SKM-1 (cell line): ENCODE measurements at regions not wholly inside any gene's neighbourhood (a gene's known extent, or its start where the extent isn't known, plus 50 kb on each side); places are given as distances from the start of the nearest gene placed in this dataset.

Experiments
- DNase-seq: peaks from one replicate; lab custom pipeline; 2025; ENCODE audit not compliant: unreplicated experiment; lab: John Stamatoyannopoulos, UW

- no peak for DNase-seq
These were observed 58.9 kb upstream of the GRAMD2B start for GRCh38 chr5:126364206-126364902.

- DNase-seq = no peak
These were observed 57.6 kb upstream of the GRAMD2B start for GRCh38 chr5:126365446-126366198.

GRCh38 chr5:126366199-126366560, 57.0 kb upstream of the GRAMD2B start:
- no peak for DNase-seq

DNA sequence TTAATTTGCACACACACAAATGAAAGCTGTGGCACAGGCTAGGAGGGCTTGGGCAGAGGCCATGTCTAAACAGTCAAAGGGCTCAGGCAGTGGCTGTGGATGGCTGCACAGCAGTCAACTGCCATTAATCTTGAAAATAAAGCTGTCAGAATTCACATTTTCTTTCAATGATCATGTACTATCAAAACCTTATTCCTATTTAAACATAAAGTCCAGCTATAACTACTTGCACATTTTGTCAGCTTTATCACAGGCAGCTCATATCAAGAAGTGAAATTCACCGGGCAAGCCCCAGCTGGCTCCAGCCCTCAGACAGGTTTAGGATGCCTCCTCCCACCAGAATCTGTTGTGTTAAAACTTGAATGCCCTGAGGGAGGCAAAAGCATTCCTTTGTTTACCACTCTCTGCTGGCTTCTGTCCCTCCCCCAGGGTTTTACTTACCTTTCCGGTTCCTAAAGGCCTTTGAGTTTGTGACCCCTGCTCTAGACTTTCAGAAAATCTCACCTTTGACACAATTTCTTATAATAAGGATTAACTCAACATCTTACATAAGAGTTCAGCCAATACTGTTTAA, 54.9 kb upstream of the GRAMD2B start:
- no peak for DNase-seq

GRCh38 chr5:126369083-126369482, 54.1 kb upstream of the GRAMD2B start:
- DNase-seq = no peak

DNA sequence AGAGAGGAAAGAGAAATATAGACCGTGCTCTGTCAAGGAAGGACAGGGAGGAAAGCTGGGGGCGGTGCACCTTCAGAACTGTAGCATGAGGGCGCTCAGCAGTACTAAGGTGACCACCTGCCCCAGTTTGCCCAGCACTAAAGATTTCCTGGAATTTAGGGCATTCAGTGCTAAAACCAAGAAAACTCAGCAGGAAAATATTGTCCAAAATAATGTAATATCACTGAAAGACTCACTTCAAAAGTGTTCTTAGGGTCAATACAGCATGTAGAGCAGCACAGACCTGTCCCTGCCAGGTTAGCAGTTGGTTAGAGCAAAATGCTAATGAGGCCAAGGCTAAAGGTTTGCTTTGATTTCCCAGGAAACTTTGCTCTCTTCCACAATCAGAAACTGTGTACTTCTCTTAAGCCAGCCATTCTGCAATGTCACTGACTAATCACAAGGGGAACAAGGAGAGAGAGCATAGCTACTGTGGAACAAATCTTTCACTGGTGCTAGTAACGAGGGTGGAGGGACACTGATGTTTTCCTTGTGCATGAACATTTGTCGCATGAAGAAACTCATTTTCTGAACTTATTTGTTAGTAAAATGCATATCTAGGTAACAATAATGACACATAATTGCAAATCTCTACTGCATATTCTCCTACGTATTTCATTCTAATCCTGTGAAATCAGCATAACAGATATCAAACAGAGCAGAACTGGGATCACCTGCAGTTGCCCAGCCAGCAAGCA, 53.0 kb upstream of the GRAMD2B start:
- DNase-seq = no peak

GRCh38 chr5:126370796-126371718, 52.2 kb upstream of the GRAMD2B start:
- DNase-seq = no peak

GRCh38 chr5:126373375-126374108, 49.7 kb upstream of the GRAMD2B start:
- no peak for DNase-seq
